SU-DHL-6 (cell line): ENCODE measurements at regions not wholly inside any gene's neighbourhood (a gene's known extent, or its start where the extent isn't known, plus 50 kb on each side); places are given as distances from the start of the nearest gene placed in this dataset.

Experiments used
- H2AFZ ChIP-seq: fragments of 200-600 bp; sonication (generic); 2 replicates; pipeline ENCODE4 v1.6.1; 2014; ENCODE audit warnings: low read depth, mild to moderate bottlenecking, moderate library complexity, mixed read lengths, antibody characterized with exemption, low read length; ENCODE audit not compliant: severe bottlenecking
- H3F3A ChIP-seq: fragments of 200-600 bp; shearing (Covaris generic); 2 replicates; pipeline ENCODE4 v1.6.0; 2016; ENCODE audit warnings: antibody characterized with exemption, mild to moderate bottlenecking; ENCODE audit not compliant: insufficient read depth
- H3K27ac ChIP-seq: fragments of 200-600 bp; sonication (generic); 2 replicates; pipeline ENCODE4 v1.5.1; 2016; ENCODE audit warnings: low read depth, mild to moderate bottlenecking, low read length, moderate library complexity, mixed read lengths
- H3K27me3 ChIP-seq: fragments of 200-600 bp; sonication (generic), shearing (Covaris generic); 2 replicates; pipeline ENCODE4 v1.6.0; 2014; ENCODE audit warnings: mild to moderate bottlenecking, low read length
- H3K36me3 ChIP-seq: fragments of 200-600 bp; sonication (generic); 2 replicates; pipeline ENCODE4 v1.6.1; 2014; ENCODE audit warnings: mild to moderate bottlenecking, low read length, mixed read lengths
- H3K4me2 ChIP-seq: fragments of 300-600, 200-600 bp; shearing (Covaris generic), sonication (generic); 2 replicates; pipeline ENCODE4 v1.6.0; 2014; ENCODE audit warnings: low read length, low read depth, mild to moderate bottlenecking; ENCODE audit not compliant: poor library complexity, severe bottlenecking
- H3K4me3 ChIP-seq: fragments of 200-600 bp; sonication (generic); 2 replicates; pipeline ENCODE4 v1.5.1; 2014; ENCODE audit warnings: antibody characterized with exemption, low read length, mild to moderate bottlenecking, mixed read lengths; ENCODE audit not compliant: insufficient read depth, poor library complexity, severe bottlenecking
- H3K79me2 ChIP-seq: fragments of 200-600 bp; sonication (generic); 2 replicates; pipeline ENCODE4 v1.6.1; 2014; ENCODE audit warnings: mild to moderate bottlenecking, low read length, moderate library complexity; ENCODE audit not compliant: insufficient read depth
- H3K9ac ChIP-seq: fragments of 200-600 bp; sonication (generic); 2 replicates; pipeline ENCODE4 v1.7.0; 2014; ENCODE audit warnings: mild to moderate bottlenecking, low read length
- H3K9me2 ChIP-seq: fragments of 200-600 bp; sonication (generic); replicated peaks from 2 replicates; pipeline ENCODE4 v1.6.1; 2014; ENCODE audit warnings: low read length; ENCODE audit not compliant: insufficient read depth
- H3K9me3 ChIP-seq: fragments of 200-600 bp; sonication (generic); 2 replicates; pipeline ENCODE4 v1.6.1; 2014; ENCODE audit warnings: low read length, mixed read lengths; ENCODE audit not compliant: insufficient read depth
- H4K20me1 ChIP-seq: fragments of 200-600 bp; sonication (generic); 2 replicates; pipeline ENCODE4 v1.6.1; 2014; ENCODE audit warnings: low read depth, mild to moderate bottlenecking, antibody characterized with exemption, low read length, moderate library complexity, mixed read lengths
- EZH2phosphoT487 ChIP-seq: fragments of 200-600 bp; sonication (generic), shearing (Covaris generic); conservative IDR thresholded peaks from 2 replicates; pipeline ENCODE4 v1.6.1; 2018; ENCODE audit warnings: mild to moderate bottlenecking, antibody characterized with exemption, low read length, moderate library complexity, mixed read lengths
- TF ChIP-seq, protein P1 (sequence below): fragments of 200-600 bp; sonication (generic); IDR thresholded peaks from one replicate; pipeline ENCODE4 v1.5.1; 2017; ENCODE audit warnings: antibody characterized with exemption, mild to moderate bottlenecking, low read length, moderate library complexity; ENCODE audit not compliant: insufficient read depth, poor library complexity, severe bottlenecking

DNA sequence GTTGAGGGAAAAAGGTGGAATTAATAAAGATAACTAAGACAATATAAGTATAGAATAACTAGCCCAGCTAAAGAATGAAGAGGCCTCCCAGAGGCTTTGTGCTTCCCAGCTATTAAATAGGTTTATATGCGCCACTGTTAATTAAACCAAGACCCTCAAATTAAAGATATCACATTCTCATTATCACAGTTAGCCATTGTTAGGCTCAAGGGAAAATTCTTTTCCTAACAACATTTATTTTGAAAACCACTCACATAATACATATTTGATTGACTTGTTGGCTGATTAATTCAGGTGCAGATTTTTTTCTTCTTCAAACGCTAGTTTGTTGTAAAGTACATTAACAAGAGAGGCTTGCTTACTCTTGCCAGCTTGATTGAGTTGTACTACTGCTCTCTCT is 216.8 kb upstream of the TRAM1L1 start:
- Histone ChIP-seq H3K79me2 (no peaks in the 10 kb centered on the region), H3K27me3 (no peaks in the 10 kb centered on the region), H3K9me2 (no peaks in the 10 kb centered on the region), H3K4me2 (no peak overlapping the region), H3K27ac (no peak overlapping the region), H3K9me3 (no peaks in the 10 kb centered on the region), H2AFZ (no peak overlapping the region), H3F3A (no peaks in the 10 kb centered on the region), H3K4me3 (no peak overlapping the region), H3K36me3 (no peaks in the 10 kb centered on the region), H3K9ac (no peak overlapping the region), H4K20me1 (no peaks in the 10 kb centered on the region)
- no peak for TF ChIP-seq EZH2phosphoT487
- TF ChIP-seq, protein P1, sequence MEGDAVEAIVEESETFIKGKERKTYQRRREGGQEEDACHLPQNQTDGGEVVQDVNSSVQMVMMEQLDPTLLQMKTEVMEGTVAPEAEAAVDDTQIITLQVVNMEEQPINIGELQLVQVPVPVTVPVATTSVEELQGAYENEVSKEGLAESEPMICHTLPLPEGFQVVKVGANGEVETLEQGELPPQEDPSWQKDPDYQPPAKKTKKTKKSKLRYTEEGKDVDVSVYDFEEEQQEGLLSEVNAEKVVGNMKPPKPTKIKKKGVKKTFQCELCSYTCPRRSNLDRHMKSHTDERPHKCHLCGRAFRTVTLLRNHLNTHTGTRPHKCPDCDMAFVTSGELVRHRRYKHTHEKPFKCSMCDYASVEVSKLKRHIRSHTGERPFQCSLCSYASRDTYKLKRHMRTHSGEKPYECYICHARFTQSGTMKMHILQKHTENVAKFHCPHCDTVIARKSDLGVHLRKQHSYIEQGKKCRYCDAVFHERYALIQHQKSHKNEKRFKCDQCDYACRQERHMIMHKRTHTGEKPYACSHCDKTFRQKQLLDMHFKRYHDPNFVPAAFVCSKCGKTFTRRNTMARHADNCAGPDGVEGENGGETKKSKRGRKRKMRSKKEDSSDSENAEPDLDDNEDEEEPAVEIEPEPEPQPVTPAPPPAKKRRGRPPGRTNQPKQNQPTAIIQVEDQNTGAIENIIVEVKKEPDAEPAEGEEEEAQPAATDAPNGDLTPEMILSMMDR: no peak

DNA sequence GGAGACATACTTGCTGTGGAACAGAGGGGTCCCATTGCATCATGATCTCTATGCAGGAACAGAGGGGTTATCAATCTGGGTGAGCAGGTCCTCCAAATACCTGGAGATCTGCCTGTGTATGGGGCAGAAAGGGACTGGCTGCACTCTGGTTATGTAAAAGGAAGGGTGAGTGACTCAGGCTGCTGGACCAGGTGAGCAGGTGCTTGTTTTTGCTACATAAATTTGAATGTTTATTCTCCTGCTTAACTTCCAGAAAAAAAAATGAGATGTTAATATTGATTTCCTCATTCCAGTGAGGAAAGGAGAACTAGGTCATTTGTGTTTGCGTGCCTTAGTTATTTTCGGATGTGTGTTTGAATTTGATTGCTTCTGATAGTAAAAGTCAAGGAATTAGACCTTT is 225.8 kb upstream of the TRAM1L1 start:
- Histone ChIP-seq H3K9me2 (no peaks in the 10 kb centered on the region), H2AFZ (no peak overlapping the region), H3K4me2 (no peak overlapping the region), H3K9me3 (no peaks in the 10 kb centered on the region), H3K79me2 (no peaks in the 10 kb centered on the region), H3F3A (no peaks in the 10 kb centered on the region), H3K27ac (no peak overlapping the region), H3K4me3 (no peak overlapping the region), H3K9ac (no peak overlapping the region), H3K36me3 (no peaks in the 10 kb centered on the region), H4K20me1 (no peaks in the 10 kb centered on the region), H3K27me3 (no peaks in the 10 kb centered on the region)
- TF ChIP-seq, protein P1: no peak
- no peak for TF ChIP-seq EZH2phosphoT487

- TF ChIP-seq EZH2phosphoT487: no peak
- TF ChIP-seq, protein P1: no peak
- Histone ChIP-seq H4K20me1 (no peaks in the 10 kb centered on the region), H3K79me2 (no peaks in the 10 kb centered on the region), H2AFZ (no peak overlapping the region), H3K27me3 (no peaks in the 10 kb centered on the region), H3K9me3 (no peaks in the 10 kb centered on the region), H3K9ac (no peak overlapping the region), H3K4me2 (no peak overlapping the region), H3K27ac (no peak overlapping the region), H3K36me3 (no peaks in the 10 kb centered on the region), H3F3A (no peaks in the 10 kb centered on the region), H3K4me3 (no peak overlapping the region), H3K9me2 (no peaks in the 10 kb centered on the region)
These were observed 226.6 kb upstream of the TRAM1L1 start for GRCh38 chr4:117311989-117312388.
